ENCODE measurements at regions not wholly inside any gene's neighbourhood (a gene's known extent, or its start where the extent isn't known, plus 50 kb on each side); places are given as distances from the start of the nearest gene placed in this dataset.

DNA sequence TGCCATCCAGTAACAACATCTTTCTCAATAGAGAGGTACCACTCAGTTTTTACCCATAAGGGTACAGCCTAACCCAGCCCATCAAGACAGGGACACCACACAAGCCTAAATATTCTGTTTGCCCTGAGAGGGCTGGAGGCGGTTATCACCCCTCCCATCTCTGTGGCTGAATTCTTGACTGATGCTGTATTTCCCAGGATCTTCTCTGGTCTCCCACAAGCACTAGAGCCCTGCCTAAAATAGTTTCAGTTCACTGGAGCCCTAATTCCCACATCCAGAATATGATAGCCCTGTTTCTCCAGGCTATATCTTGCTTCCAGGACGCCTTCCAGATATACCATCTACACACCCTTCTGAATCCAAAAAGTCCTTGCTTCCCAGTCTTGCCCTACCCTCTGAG, 91.6 kb upstream of the NMU start:
- Histone ChIP-seq H3F3A (replicated peaks; ENCODE audit: insufficient read depth) (no peaks in the 10 kb centered on the region), H3K4me3 (ENCODE audit: low read depth in 2 of 2, low read length in 1 of 2) (no peak overlapping the region), H3K9me2 (no peaks in the 10 kb centered on the region), H3K36me3 (replicated peaks in 1 of 2; ENCODE audit: control insufficient read depth in 1 of 2, insufficient read depth in 2 of 2, low read length in 1 of 2) (no peaks in the 10 kb centered on the region), H3K27ac (ENCODE audit: low read depth in 2 of 2, low read length in 1 of 2) (no peak overlapping the region), H4K20me1 (ENCODE audit: insufficient read depth) (no peaks in the 10 kb centered on the region), H3K4me1 (ENCODE audit: control insufficient read depth in 1 of 2, insufficient read depth in 2 of 2, low read depth in 1 of 2, low read length in 1 of 2) (peaks cover 0 to 2% of the 10 kb centered on the region in 2 experiments; a peak in 2 of 4 replicates), H3K9ac (no peak overlapping the region), H3K9me3 (no peaks in the 10 kb centered on the region), H3K4me2 (no peak overlapping the region), H3K79me2 (ENCODE audit: insufficient read depth) (no peaks in the 10 kb centered on the region), H3K27me3 (ENCODE audit: insufficient read depth) (no peaks in the 10 kb centered on the region), H2AFZ (ENCODE audit: low read depth) (no peak overlapping the region)
- TF ChIP-seq, protein P1, sequence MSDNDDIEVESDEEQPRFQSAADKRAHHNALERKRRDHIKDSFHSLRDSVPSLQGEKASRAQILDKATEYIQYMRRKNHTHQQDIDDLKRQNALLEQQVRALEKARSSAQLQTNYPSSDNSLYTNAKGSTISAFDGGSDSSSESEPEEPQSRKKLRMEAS (IDR thresholded peaks at IDR 0.05; ENCODE audit: low read depth) = no peak
- TF ChIP-seq FOSL2 (IDR thresholded peaks at IDR 0.05; ENCODE audit: borderline replicate concordance, low read depth) (no peak), GATA2 (CRISPR knock-in tag; IDR thresholded peaks at IDR 0.05) (no peak), NFIC (IDR thresholded peaks at IDR 0.05; ENCODE audit: borderline replicate concordance) (no peak), MEF2A (IDR thresholded peaks at IDR 0.05; ENCODE audit: borderline replicate concordance, low read depth) (no peak), EZH2phosphoT487 (IDR thresholded peaks at IDR 0.05; ENCODE audit: borderline replicate concordance, low read depth) (no peak)
- TF ChIP-seq, protein P2, sequence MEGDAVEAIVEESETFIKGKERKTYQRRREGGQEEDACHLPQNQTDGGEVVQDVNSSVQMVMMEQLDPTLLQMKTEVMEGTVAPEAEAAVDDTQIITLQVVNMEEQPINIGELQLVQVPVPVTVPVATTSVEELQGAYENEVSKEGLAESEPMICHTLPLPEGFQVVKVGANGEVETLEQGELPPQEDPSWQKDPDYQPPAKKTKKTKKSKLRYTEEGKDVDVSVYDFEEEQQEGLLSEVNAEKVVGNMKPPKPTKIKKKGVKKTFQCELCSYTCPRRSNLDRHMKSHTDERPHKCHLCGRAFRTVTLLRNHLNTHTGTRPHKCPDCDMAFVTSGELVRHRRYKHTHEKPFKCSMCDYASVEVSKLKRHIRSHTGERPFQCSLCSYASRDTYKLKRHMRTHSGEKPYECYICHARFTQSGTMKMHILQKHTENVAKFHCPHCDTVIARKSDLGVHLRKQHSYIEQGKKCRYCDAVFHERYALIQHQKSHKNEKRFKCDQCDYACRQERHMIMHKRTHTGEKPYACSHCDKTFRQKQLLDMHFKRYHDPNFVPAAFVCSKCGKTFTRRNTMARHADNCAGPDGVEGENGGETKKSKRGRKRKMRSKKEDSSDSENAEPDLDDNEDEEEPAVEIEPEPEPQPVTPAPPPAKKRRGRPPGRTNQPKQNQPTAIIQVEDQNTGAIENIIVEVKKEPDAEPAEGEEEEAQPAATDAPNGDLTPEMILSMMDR (IDR thresholded peaks at IDR 0.05) = no peak
- TF ChIP-seq, protein P3, sequence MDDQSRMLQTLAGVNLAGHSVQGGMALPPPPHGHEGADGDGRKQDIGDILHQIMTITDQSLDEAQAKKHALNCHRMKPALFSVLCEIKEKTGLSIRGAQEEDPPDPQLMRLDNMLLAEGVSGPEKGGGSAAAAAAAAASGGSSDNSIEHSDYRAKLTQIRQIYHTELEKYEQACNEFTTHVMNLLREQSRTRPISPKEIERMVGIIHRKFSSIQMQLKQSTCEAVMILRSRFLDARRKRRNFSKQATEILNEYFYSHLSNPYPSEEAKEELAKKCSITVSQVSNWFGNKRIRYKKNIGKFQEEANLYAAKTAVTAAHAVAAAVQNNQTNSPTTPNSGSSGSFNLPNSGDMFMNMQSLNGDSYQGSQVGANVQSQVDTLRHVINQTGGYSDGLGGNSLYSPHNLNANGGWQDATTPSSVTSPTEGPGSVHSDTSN (IDR thresholded peaks at IDR 0.05) = no peak
- TF ChIP-seq, protein P4, sequence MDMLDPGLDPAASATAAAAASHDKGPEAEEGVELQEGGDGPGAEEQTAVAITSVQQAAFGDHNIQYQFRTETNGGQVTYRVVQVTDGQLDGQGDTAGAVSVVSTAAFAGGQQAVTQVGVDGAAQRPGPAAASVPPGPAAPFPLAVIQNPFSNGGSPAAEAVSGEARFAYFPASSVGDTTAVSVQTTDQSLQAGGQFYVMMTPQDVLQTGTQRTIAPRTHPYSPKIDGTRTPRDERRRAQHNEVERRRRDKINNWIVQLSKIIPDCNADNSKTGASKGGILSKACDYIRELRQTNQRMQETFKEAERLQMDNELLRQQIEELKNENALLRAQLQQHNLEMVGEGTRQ (IDR thresholded peaks at IDR 0.05; ENCODE audit: borderline replicate concordance, low read depth, low read length) = no peak
- DNase-seq = no peak
- 71% methylated on average over 2 of the region's 2 CpGs for WGBS (ENCODE audit: low lambda C conversion rate)
- ChIA-PET POLR2A (no interaction called here), CTCF (interaction anchor here (0.8 to 1.4 kb wide), 2 partner anchors 10 to 1070 kb away, joined by 3 read pairs; partner anchors contain the start of gene KIT)

DNA sequence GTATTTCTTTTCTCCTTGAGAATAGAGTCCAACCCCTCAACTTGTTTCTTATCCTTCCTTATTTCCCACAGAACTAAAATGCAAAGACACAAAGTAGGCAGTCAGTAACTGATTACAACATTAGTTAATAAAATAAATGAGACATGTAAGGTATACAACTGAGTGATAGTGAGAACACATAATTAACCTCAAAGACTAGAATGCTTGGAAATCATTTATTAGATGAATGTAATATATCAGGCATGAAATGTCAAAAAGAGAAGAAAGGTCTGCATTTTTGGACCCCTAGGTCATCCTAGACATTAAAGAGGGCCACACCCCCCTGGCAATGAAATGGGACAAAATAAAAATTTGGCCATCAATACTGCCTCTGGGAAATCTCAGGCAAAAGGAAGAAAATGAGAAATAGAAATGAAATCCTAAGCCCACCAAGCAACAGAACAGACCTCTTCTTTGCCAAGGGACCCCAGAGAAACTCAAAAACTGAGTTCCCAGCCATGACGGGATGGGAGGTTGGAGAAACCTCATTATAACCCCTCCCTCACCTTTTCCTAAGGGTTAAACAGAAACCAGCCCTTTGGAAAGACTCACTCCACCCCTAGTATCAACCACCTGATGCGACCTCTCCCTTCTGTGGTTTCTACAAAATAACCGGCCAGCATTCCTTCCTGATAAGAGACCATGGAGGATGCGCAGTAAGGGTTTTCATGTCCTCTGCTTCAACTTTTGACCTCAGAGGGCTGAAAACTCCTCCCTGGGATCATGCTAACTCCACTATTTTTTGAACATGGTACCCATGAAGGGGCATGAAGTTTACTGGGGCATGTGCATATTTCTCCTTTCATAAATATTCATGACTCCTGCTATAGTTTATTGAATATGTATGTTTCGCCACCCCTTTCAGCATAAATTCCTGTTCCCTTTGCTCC, 90.0 kb upstream of the EXOC1L start:
- no peak overlapping the region for H2AFZ ChIP-seq (ENCODE audit: low read depth)
- DNase-seq = no peak
- H3K27ac ChIP-seq (ENCODE audit: low read depth in 2 of 2, low read length in 1 of 2) = no peak overlapping the region
- H3K4me3 ChIP-seq (ENCODE audit: low read depth in 2 of 2, low read length in 1 of 2) = no peak overlapping the region
- ChIA-PET CTCF (no interaction called here), POLR2A (no interaction called here)
- H3K36me3 ChIP-seq (replicated peaks in 1 of 2; ENCODE audit: control insufficient read depth in 1 of 2, insufficient read depth in 2 of 2, low read length in 1 of 2) = no peaks in the 10 kb centered on the region
- peaks cover 0 to 7% of the 10 kb centered on the region in 2 experiments; a peak in 2 of 4 replicates for H3K4me1 ChIP-seq (ENCODE audit: control insufficient read depth in 1 of 2, insufficient read depth in 2 of 2, low read depth in 1 of 2, low read length in 1 of 2)
- no peaks in the 10 kb centered on the region for H3K9me2 ChIP-seq
- H3K79me2 ChIP-seq (ENCODE audit: insufficient read depth) = no peaks in the 10 kb centered on the region
- H3K4me2 ChIP-seq = no peak overlapping the region
- no peak overlapping the region for H3K9ac ChIP-seq
- WGBS (ENCODE audit: low lambda C conversion rate) = 52% methylated on average over 5 of the region's 5 CpGs
- H3K27me3 ChIP-seq (ENCODE audit: insufficient read depth) = no peaks in the 10 kb centered on the region
- H3F3A ChIP-seq (replicated peaks; ENCODE audit: insufficient read depth) = no peaks in the 10 kb centered on the region
- H3K9me3 ChIP-seq = no peaks in the 10 kb centered on the region
- H4K20me1 ChIP-seq (ENCODE audit: insufficient read depth) = no peaks in the 10 kb centered on the region
- TF ChIP-seq YY1 (IDR thresholded peaks at IDR 0.05; ENCODE audit: low read depth) (no peak), ELF1 (IDR thresholded peaks at IDR 0.05) (no peak), EZH2phosphoT487 (IDR thresholded peaks at IDR 0.05; ENCODE audit: borderline replicate concordance, low read depth) (no peak), SIN3A (IDR thresholded peaks at IDR 0.05; ENCODE audit: borderline replicate concordance, low read depth, low read length) (no peak), TEAD4 (IDR thresholded peaks at IDR 0.05; ENCODE audit: borderline replicate concordance, insufficient read depth) (no peak), SMC3 (IDR thresholded peaks at IDR 0.05; ENCODE audit: low read depth, low read length) (no peak), NFIC (IDR thresholded peaks at IDR 0.05; ENCODE audit: borderline replicate concordance) (no peak), TCF12 (IDR thresholded peaks at IDR 0.05) (no peak)
- TF ChIP-seq, protein P5, sequence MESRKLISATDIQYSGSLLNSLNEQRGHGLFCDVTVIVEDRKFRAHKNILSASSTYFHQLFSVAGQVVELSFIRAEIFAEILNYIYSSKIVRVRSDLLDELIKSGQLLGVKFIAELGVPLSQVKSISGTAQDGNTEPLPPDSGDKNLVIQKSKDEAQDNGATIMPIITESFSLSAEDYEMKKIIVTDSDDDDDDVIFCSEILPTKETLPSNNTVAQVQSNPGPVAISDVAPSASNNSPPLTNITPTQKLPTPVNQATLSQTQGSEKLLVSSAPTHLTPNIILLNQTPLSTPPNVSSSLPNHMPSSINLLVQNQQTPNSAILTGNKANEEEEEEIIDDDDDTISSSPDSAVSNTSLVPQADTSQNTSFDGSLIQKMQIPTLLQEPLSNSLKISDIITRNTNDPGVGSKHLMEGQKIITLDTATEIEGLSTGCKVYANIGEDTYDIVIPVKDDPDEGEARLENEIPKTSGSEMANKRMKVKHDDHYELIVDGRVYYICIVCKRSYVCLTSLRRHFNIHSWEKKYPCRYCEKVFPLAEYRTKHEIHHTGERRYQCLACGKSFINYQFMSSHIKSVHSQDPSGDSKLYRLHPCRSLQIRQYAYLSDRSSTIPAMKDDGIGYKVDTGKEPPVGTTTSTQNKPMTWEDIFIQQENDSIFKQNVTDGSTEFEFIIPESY (IDR thresholded peaks at IDR 0.05; ENCODE audit: borderline replicate concordance, low read depth) = no peak
- TF ChIP-seq, protein P6, sequence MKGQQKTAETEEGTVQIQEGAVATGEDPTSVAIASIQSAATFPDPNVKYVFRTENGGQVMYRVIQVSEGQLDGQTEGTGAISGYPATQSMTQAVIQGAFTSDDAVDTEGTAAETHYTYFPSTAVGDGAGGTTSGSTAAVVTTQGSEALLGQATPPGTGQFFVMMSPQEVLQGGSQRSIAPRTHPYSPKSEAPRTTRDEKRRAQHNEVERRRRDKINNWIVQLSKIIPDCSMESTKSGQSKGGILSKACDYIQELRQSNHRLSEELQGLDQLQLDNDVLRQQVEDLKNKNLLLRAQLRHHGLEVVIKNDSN (IDR thresholded peaks at IDR 0.05; ENCODE audit: borderline replicate concordance, low read depth) = no peak
- TF ChIP-seq, protein P7, sequence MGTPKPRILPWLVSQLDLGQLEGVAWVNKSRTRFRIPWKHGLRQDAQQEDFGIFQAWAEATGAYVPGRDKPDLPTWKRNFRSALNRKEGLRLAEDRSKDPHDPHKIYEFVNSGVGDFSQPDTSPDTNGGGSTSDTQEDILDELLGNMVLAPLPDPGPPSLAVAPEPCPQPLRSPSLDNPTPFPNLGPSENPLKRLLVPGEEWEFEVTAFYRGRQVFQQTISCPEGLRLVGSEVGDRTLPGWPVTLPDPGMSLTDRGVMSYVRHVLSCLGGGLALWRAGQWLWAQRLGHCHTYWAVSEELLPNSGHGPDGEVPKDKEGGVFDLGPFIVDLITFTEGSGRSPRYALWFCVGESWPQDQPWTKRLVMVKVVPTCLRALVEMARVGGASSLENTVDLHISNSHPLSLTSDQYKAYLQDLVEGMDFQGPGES (IDR thresholded peaks at IDR 0.05; ENCODE audit: low read depth, low read length) = no peak

Measured in SK-N-SH (cell line).